ENCODE measurements at regions not wholly inside any gene's neighbourhood (a gene's known extent, or its start where the extent isn't known, plus 50 kb on each side); places are given as distances from the start of the nearest gene placed in this dataset.

DNA sequence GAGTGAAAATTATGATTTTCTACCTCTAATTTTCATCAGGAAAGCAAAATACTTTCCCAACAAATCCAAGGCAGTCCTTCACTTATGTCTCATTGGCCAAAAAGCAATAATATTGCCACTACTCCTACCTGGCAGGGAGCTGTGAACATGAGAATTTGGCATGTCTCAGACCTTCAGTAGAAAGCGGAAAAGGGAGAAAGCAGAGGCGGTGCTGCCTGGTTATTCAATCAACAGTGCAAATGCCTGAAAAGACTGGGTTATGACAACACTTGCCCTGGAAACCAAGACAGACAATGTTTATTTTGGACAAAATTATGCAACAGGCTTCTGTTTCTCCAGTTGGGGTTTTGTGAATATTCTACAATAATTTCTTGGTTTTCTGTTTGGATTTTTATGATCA is 194.4 kb downstream of the TAF11L14 start:
- TF ChIP-seq, protein P1, sequence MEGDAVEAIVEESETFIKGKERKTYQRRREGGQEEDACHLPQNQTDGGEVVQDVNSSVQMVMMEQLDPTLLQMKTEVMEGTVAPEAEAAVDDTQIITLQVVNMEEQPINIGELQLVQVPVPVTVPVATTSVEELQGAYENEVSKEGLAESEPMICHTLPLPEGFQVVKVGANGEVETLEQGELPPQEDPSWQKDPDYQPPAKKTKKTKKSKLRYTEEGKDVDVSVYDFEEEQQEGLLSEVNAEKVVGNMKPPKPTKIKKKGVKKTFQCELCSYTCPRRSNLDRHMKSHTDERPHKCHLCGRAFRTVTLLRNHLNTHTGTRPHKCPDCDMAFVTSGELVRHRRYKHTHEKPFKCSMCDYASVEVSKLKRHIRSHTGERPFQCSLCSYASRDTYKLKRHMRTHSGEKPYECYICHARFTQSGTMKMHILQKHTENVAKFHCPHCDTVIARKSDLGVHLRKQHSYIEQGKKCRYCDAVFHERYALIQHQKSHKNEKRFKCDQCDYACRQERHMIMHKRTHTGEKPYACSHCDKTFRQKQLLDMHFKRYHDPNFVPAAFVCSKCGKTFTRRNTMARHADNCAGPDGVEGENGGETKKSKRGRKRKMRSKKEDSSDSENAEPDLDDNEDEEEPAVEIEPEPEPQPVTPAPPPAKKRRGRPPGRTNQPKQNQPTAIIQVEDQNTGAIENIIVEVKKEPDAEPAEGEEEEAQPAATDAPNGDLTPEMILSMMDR (IDR thresholded peaks at IDR 0.05): no peak
- Mint-ChIP-seq H3K27ac (no peak overlapping the region), H3K9me3 (peaks cover 0 to 7% (median 3%) of the 10 kb centered on the region in 7 donors), H3K4me1 (no peaks in the 10 kb centered on the region), H3K4me3 (no peak overlapping the region), H3K27me3 (ENCODE audit: low read depth in 3 of 3) (no peaks in the 10 kb centered on the region), H3K36me3 (no peaks in the 10 kb centered on the region)
- no peaks in the 10 kb centered on the region for H3K27me3 ChIP-seq (ENCODE audit: control insufficient read depth in 2 of 2, insufficient read depth in 2 of 2, low read length in 2 of 2)
- WGBS (ENCODE audit: insufficient coverage): 100% methylated on average over 2 of the region's 2 CpGs
- H3K4me2 ChIP-seq (replicated peaks; ENCODE audit: extremely low read depth, low read length, poor library complexity, severe bottlenecking): no peak overlapping the region
- no peaks in the 10 kb centered on the region for H4K20me1 ChIP-seq (ENCODE audit: insufficient read depth, low read length)
- H3K27ac ChIP-seq (ENCODE audit: low read depth in 1 of 2, low read length in 2 of 2): no peak overlapping the region
- no peak overlapping the region for H2AFZ ChIP-seq (ENCODE audit: insufficient read depth, low read depth, low read length, poor library complexity, severe bottlenecking)
- no peaks in the 10 kb centered on the region for H3K9me3 ChIP-seq (replicated peaks in 1 of 2; ENCODE audit: control insufficient read depth in 1 of 2, insufficient read depth in 1 of 2, low read length in 2 of 2)
- H3K9ac ChIP-seq (ENCODE audit: insufficient read depth, low read length, poor library complexity, severe bottlenecking): no peak overlapping the region
- no peak for DNase-seq
- no peaks in the 10 kb centered on the region for H3K79me2 ChIP-seq (ENCODE audit: insufficient read depth, low read length)
- H3K4me3 ChIP-seq (replicated peaks in 1 of 3; ENCODE audit: low read depth in 2 of 3, low read length in 3 of 3): no peak overlapping the region
- intact Hi-C loops (cut with micrococcal nuclease): no loop called here
- no peaks in the 10 kb centered on the region for H3K36me3 ChIP-seq (replicated peaks in 1 of 2; ENCODE audit: control insufficient read depth in 1 of 2, insufficient read depth in 2 of 2, low read length in 2 of 2)
- no peaks in the 10 kb centered on the region for H3K4me1 ChIP-seq (ENCODE audit: control insufficient read depth in 1 of 2, insufficient read depth in 2 of 2, low read length in 2 of 2)

DNA sequence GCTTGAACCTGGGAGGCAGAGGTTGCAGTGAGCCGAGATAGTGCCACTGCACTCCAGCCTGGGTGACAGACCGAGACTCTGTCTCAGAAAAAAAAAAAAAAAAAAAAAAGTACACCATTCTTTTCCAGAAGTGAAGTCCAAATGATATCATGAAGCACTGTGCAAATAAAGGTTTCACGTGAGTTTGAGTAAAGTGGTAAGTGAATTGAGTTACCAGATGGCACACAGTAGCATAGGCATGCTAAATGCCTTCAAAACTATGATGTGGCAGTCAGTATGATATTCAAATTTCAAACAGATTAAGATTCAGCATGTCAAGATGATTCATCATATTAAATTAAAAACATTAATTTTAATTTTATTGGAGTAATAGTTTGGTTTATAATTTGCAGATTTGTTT is 195.2 kb downstream of the TAF11L14 start:
- no peaks in the 10 kb centered on the region for H3K4me1 ChIP-seq (ENCODE audit: control insufficient read depth in 1 of 2, insufficient read depth in 2 of 2, low read length in 2 of 2)
- H3K27me3 ChIP-seq (ENCODE audit: control insufficient read depth in 2 of 2, insufficient read depth in 2 of 2, low read length in 2 of 2): no peaks in the 10 kb centered on the region
- no peaks in the 10 kb centered on the region for H3K79me2 ChIP-seq (ENCODE audit: insufficient read depth, low read length)
- TF ChIP-seq, protein P1 (IDR thresholded peaks at IDR 0.05): no peak
- H4K20me1 ChIP-seq (ENCODE audit: insufficient read depth, low read length): no peaks in the 10 kb centered on the region
- H2AFZ ChIP-seq (ENCODE audit: insufficient read depth, low read depth, low read length, poor library complexity, severe bottlenecking): no peak overlapping the region
- H3K9ac ChIP-seq (ENCODE audit: insufficient read depth, low read length, poor library complexity, severe bottlenecking): no peak overlapping the region
- H3K27ac ChIP-seq (ENCODE audit: low read depth in 1 of 2, low read length in 2 of 2): no peak overlapping the region
- Mint-ChIP-seq H3K9me3 (peaks cover 0 to 7% (median 3%) of the 10 kb centered on the region in 7 donors), H3K27me3 (ENCODE audit: low read depth in 3 of 3) (no peaks in the 10 kb centered on the region), H3K4me3 (no peak overlapping the region), H3K36me3 (no peaks in the 10 kb centered on the region), H3K4me1 (no peaks in the 10 kb centered on the region), H3K27ac (no peak overlapping the region)
- no peaks in the 10 kb centered on the region for H3K9me3 ChIP-seq (replicated peaks in 1 of 2; ENCODE audit: control insufficient read depth in 1 of 2, insufficient read depth in 1 of 2, low read length in 2 of 2)
- H3K36me3 ChIP-seq (replicated peaks in 1 of 2; ENCODE audit: control insufficient read depth in 1 of 2, insufficient read depth in 2 of 2, low read length in 2 of 2): no peaks in the 10 kb centered on the region
- no peak overlapping the region for H3K4me2 ChIP-seq (replicated peaks; ENCODE audit: extremely low read depth, low read length, poor library complexity, severe bottlenecking)
- WGBS (ENCODE audit: insufficient coverage): 100% methylated on average over 1 of the region's 3 CpGs
- DNase-seq: no peak
- intact Hi-C loops (cut with micrococcal nuclease): no loop called here
- no peak overlapping the region for H3K4me3 ChIP-seq (replicated peaks in 1 of 3; ENCODE audit: low read depth in 2 of 3, low read length in 3 of 3)

Data from CD14-positive monocyte (primary cell).